ENCODE measurements at regions not wholly inside any gene's neighbourhood (a gene's known extent, or its start where the extent isn't known, plus 50 kb on each side); places are given as distances from the start of the nearest gene placed in this dataset.

DNA sequence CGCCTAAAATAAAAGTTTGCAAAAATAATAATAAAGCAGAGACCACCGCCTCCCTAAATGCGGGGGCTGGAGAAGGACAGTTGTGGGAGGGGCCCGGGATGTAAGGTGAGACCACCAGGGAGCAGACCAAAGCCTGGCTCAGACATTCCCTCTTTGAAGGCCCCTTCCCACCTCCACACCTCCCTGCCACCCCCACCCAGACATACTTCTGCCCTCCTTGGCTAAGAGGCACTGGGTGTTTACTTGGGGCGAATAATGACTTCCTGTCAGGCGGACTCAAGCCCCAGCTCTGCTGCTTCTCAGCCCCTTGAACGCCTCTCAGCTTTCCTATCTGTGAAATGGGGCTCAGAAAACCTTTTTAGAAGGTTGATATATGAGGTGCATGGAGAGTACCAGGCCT is 58.8 kb upstream of the GGTA1 start:
- DNase-seq (ENCODE audit: low spot score), result no peak
- TF ChIP-seq, protein P1, sequence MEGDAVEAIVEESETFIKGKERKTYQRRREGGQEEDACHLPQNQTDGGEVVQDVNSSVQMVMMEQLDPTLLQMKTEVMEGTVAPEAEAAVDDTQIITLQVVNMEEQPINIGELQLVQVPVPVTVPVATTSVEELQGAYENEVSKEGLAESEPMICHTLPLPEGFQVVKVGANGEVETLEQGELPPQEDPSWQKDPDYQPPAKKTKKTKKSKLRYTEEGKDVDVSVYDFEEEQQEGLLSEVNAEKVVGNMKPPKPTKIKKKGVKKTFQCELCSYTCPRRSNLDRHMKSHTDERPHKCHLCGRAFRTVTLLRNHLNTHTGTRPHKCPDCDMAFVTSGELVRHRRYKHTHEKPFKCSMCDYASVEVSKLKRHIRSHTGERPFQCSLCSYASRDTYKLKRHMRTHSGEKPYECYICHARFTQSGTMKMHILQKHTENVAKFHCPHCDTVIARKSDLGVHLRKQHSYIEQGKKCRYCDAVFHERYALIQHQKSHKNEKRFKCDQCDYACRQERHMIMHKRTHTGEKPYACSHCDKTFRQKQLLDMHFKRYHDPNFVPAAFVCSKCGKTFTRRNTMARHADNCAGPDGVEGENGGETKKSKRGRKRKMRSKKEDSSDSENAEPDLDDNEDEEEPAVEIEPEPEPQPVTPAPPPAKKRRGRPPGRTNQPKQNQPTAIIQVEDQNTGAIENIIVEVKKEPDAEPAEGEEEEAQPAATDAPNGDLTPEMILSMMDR (IDR thresholded peaks at IDR 0.05), result no peak
- ATAC-seq (ENCODE audit: low FRiP score), result no peak

DNA sequence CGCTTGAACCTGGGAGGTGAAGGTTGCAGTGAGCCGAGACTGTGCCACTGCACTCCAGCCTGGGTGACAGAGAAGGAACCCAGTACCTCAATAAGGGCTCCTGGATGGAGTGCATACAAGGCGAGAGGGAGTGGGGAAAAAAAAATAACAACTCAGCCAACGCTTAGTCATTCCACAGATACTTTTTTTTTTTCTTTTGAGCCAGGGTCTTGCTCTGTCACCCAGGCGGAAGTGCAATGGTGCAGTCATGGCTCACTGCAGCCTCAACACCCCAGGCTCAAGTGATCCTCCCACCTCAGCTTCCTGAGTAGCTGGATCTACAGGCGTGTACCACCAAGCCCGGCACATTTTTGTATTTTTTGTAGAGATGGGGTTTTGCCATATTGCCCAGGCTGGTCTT is 59.5 kb upstream of the GGTA1 start:
- no peak for DNase-seq (ENCODE audit: low spot score)
- ATAC-seq (ENCODE audit: low FRiP score), result no peak
- TF ChIP-seq, protein P1 (IDR thresholded peaks at IDR 0.05), result no peak

DNA sequence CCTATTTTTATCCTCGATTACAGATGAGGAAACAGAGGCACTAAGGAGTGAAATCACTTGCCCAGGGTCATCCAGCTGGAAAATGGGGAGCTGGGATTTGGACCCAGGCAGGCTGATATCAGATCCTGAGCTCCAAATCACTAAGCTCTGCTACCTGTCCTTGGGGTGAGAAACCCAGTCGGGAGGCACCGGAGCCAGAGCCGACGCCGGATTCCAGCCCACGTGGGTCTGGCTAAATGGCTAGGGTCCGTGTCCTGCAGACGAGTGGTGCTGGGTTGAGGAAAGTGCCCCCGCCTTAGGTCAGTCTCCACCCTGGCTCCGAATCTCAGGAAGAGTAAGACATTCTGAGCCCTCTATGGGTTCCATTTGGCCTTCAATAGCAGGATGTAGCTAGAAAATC is 61.3 kb upstream of the GGTA1 start:
- ATAC-seq (ENCODE audit: low FRiP score) (no peak), DNase-seq (ENCODE audit: low spot score) (no peak)
- TF ChIP-seq, protein P1 (IDR thresholded peaks at IDR 0.05), result no peak

DNA sequence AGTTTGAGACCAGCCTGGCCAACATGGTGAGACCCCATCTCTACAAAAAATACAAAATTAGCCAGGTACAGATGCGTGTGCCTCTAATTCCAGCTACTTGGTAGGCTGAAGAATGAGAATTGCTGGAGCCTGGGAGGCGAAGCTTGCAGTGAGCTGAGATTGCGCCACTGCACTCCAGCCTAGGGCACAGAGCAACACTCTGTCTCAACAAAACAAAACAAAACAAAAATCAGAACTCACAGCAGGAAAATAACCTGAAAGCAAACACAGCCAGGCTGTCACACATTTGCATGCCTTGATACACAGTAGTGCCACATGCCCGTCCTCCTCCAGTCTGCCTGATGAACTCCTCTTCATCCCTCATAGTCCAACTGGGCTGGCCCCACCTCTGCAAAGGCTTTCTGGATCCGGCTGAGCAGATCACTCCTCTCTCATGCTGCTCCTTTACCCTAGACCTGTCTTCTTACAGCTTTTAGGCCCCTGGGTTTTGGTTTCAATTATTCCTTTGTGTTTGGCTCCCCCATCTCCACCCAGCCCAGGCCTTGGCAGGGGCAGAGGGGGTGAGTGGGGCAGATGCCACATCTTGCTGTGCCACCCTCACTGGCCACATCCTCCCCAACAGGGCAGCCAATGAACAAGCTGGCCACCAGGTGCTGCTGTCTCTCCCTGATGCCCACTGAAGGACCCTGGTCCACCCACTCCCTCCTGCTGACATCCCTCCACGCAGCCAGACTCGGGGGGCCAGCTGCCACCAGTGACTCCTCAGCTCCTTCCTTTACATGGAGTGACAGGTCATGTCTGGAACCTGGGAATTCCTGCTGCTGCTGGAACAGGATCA is 62.0 kb upstream of the GGTA1 start:
- TF ChIP-seq, protein P1 (IDR thresholded peaks at IDR 0.05), result no peak
- DNase-seq (ENCODE audit: low spot score) (no peak), ATAC-seq (ENCODE audit: low FRiP score) (no peak)

DNA sequence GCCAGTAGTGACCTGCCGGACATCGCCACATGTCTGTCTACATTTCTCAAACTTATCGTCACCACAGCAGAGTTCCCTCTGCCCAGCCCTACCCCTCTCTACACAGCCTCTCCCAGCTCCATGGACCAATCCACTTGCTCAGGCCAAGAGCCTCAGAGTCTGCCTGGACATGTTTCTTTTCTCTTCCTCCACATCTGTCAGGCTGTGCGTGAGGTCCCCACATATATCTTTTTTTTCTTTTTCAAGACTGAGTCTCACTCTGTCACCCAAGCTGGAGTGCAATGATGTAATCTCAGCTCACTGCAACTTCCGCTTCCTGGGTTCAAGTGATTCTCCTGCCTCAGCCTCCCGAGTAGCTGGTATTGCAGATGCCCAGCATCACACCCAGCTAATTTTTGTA is 62.7 kb upstream of the GGTA1 start:
- TF ChIP-seq, protein P1 (IDR thresholded peaks at IDR 0.05), result no peak
- DNase-seq (ENCODE audit: low spot score) (no peak), ATAC-seq (ENCODE audit: low FRiP score) (no peak)

DNA sequence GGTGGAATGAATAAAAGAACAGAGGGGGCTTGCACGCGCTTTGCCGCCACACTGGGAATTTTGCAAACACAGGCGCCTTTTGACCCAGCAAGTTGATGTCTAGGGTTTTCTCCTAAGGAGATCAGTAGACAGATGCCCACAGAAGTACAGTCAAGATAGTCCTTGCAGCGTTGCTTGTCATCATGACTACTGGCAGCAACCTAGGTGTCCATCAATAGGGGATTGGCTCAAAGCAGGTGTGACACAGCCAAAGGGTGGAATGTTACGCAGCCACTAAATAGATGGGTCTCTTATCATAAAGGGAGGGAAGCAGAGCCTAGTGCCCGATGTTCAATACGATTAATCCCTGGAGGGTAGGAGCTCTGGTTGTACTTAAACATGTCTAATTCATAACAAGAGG is 63.8 kb upstream of the GGTA1 start:
- DNase-seq (ENCODE audit: low spot score), result no peak
- ATAC-seq (ENCODE audit: low FRiP score), result no peak
- TF ChIP-seq, protein P1 (IDR thresholded peaks at IDR 0.05), result no peak

DNA sequence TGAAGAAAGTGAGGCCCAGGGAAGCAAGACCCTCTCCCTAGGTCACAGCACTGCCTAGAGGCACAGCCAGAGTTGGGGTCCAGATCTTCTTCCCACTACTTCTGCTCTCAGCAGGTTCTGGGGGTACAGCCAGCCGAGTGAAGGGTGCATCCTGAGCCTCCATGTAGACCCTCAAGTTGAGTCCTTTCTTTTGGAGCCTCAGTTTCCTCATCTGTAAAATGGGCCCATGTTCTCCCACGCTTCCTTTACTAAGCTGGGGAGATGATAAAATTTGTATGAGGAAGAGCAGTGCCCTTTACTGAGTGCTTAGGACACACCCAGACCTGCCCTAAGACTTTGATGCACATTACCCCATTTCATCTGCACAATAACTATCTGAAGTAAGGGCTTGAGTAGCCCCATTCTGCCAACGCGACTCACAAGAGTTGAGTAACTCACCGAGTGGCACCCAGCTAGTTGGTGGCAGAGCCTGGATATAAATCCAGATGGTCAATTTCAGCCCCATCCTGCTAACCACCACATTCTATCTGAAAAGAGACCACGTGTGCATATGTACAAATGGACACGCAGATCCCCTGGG is 64.3 kb upstream of the GGTA1 start:
- TF ChIP-seq, protein P1 (IDR thresholded peaks at IDR 0.05), result no peak
- ATAC-seq (ENCODE audit: low FRiP score), result no peak
- no peak for DNase-seq (ENCODE audit: low spot score)

Data from omental fat pad (tissue), 3 donors.